ENCODE measurements at regions not wholly inside any gene's neighbourhood (a gene's known extent, or its start where the extent isn't known, plus 50 kb on each side); places are given as distances from the start of the nearest gene placed in this dataset.

- no peak for TF ChIP-seq YY1 (IDR thresholded peaks at IDR 0.05; ENCODE audit: low read depth)
- no peak for TF ChIP-seq MAX (IDR thresholded peaks at IDR 0.05)
- no peak for TF ChIP-seq REST (IDR thresholded peaks at IDR 0.05; ENCODE audit: low read depth)
- TF ChIP-seq CEBPB (IDR thresholded peaks at IDR 0.05) = no peak
- no peak for TF ChIP-seq CREB1 (IDR thresholded peaks at IDR 0.05; ENCODE audit: low read depth)
- TF ChIP-seq EP300 (IDR thresholded peaks at IDR 0.05; ENCODE audit: borderline replicate concordance) = no peak
- TF ChIP-seq TCF12 (IDR thresholded peaks at IDR 0.05; ENCODE audit: low read depth) = no peak
- TF ChIP-seq USF1 (IDR thresholded peaks at IDR 0.05) = no peak
Observed at GRCh38 chr6:121791396-121792315, 356.2 kb downstream of the GJA1 start.

All from Ishikawa (cell line).